HG02938 (cell line): ENCODE measurements at regions not wholly inside any gene's neighbourhood (a gene's known extent, or its start where the extent isn't known, plus 50 kb on each side); places are given as distances from the start of the nearest gene placed in this dataset.

ENCODE experiments used
- ATAC-seq: cut with Tn5 transposase; IDR thresholded peaks from one replicate; pipeline ENCODE4 v1.9.1; 2021; ENCODE audit warnings: mild to moderate bottlenecking, moderate library complexity; ENCODE audit not compliant: unreplicated experiment

- ATAC-seq, result no peak
These were observed 190.7 kb downstream of the AXIN2 start for GRCh38 chr17:65370669-65371131.

- no peak for ATAC-seq
These were observed 193.1 kb downstream of the AXIN2 start for GRCh38 chr17:65368341-65368740.

- ATAC-seq, result no peak
These were observed 195.2 kb downstream of the AXIN2 start for GRCh38 chr17:65366102-65366844.

- no peak for ATAC-seq
These were observed 196.3 kb downstream of the AXIN2 start for GRCh38 chr17:65365169-65365568.

- no peak for ATAC-seq
These were observed 197.0 kb downstream of the AXIN2 start for GRCh38 chr17:65364438-65364837.

GRCh38 chr17:65362826-65363225 is 198.6 kb downstream of the AXIN2 start:
- no peak for ATAC-seq

- ATAC-seq, result no peak
These were observed 200.4 kb downstream of the AXIN2 start for GRCh38 chr17:65360961-65361552.

- ATAC-seq, result no peak
These were observed 202.4 kb downstream of the AXIN2 start for GRCh38 chr17:65359016-65359415.

- ATAC-seq, result no peak
These were observed 204.9 kb downstream of the AXIN2 start for GRCh38 chr17:65356536-65356935.

GRCh38 chr17:65355246-65355645 is 206.2 kb downstream of the AXIN2 start:
- no peak for ATAC-seq

- ATAC-seq, result no peak
These were observed 211.5 kb downstream of the AXIN2 start for GRCh38 chr17:65349916-65350315.

- no peak for ATAC-seq
These were observed 209.0 kb downstream of the RGS9 start for GRCh38 chr17:65346166-65346565.

GRCh38 chr17:65345261-65346005 is 208.3 kb downstream of the RGS9 start:
- ATAC-seq, result no peak

GRCh38 chr17:65340401-65340800 is 203.2 kb downstream of the RGS9 start:
- ATAC-seq, result no peak

GRCh38 chr17:65334406-65334805 is 197.2 kb downstream of the RGS9 start:
- no peak for ATAC-seq

GRCh38 chr17:65332779-65333178 is 195.6 kb downstream of the RGS9 start:
- ATAC-seq, result no peak

- no peak for ATAC-seq
These were observed 195.2 kb downstream of the RGS9 start for GRCh38 chr17:65332375-65332774.

- ATAC-seq, result no peak
These were observed 191.4 kb downstream of the RGS9 start for GRCh38 chr17:65328567-65328966.

GRCh38 chr17:65324611-65325342 is 187.6 kb downstream of the RGS9 start:
- ATAC-seq, result no peak

- no peak for ATAC-seq
These were observed 185.9 kb downstream of the RGS9 start for GRCh38 chr17:65323049-65323448.

- no peak for ATAC-seq
These were observed 183.7 kb downstream of the RGS9 start for GRCh38 chr17:65320820-65321219.
